Calu3 (cell line): ENCODE measurements at regions not wholly inside any gene's neighbourhood (a gene's known extent, or its start where the extent isn't known, plus 50 kb on each side); places are given as distances from the start of the nearest gene placed in this dataset.

Experiments
- BruUV-seq: library from RNA; stranded (reverse); fragments of 400-500 nt; replicated peaks from 2 replicates; lab custom pipeline; 2021; lab: Mats Ljungman, UMichigan
- CTCF ChIA-PET: fragments of 300-600 bp; sonication (Branson Sonifier 250); formaldehyde crosslinking; loops from one replicate; lab custom pipeline; 2022; ENCODE audit warnings: antibody characterized with exemption; lab: Charles Lee
- DNase-seq: peaks from one replicate; pipeline ENCODE4 v3.0.0; 2022
- H3K27ac Mint-ChIP-seq: one replicate; pipeline ENCODE4 v1.8.0; 2022; ENCODE audit warnings: mixed read lengths; ENCODE audit not compliant: unreplicated experiment
- H3K27me3 Mint-ChIP-seq: one replicate; pipeline ENCODE4 v1.8.0; 2022; ENCODE audit warnings: mixed read lengths; ENCODE audit not compliant: unreplicated experiment
- H3K36me3 Mint-ChIP-seq: one replicate; pipeline ENCODE4 v1.8.0; 2022; ENCODE audit warnings: mild to moderate bottlenecking, moderate library complexity, mixed read lengths; ENCODE audit not compliant: insufficient read depth, unreplicated experiment
- H3K4me1 Mint-ChIP-seq: one replicate; pipeline ENCODE4 v1.8.0; 2022; ENCODE audit warnings: mild to moderate bottlenecking, low read depth, mixed read lengths; ENCODE audit not compliant: unreplicated experiment
- H3K4me3 Mint-ChIP-seq: one replicate; pipeline ENCODE4 v1.8.0; 2022; ENCODE audit warnings: mild to moderate bottlenecking, low read depth, moderate library complexity, mixed read lengths; ENCODE audit not compliant: unreplicated experiment
- H3K9me3 Mint-ChIP-seq: one replicate; pipeline ENCODE4 v1.8.0; 2022; ENCODE audit warnings: low read depth, mixed read lengths; ENCODE audit not compliant: unreplicated experiment
- intact Hi-C: fragments of 100-400 bp; cut with micrococcal nuclease; formaldehyde crosslinking; loops from one replicate; pipeline ENCODE4 v1.10.0; 2022; ENCODE audit not compliant: unreplicated experiment
- TF ChIP-seq, protein P1 (sequence below): fragments of 200-600 bp; IDR thresholded peaks from one replicate; pipeline ENCODE4 v1.8.0; 2022; ENCODE audit warnings: antibody characterized with exemption; ENCODE audit not compliant: unreplicated experiment

DNA sequence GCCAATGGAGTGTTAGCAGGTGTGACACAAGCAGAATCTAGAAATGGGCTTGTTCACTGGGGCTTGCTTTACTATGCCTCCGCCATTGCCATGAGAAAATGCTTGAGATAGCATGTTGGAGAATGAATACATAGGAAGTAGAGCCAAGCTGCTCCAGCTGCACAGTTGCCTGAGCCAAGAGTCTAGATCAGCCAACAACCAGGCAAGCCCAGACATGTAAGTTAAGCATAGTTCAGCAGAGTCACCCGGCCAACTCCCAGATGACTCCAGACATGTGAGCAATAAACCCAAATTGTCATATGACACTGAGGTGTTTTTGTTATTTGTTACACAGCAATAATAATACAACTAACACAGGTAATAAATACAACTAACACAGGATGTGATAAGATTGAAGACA is 167.9 kb downstream of the HAO1 start:
- BruUV-seq = no TSS peak
- peaks cover 8% of the 10 kb centered on the region for H3K4me1 Mint-ChIP-seq
- H3K9me3 Mint-ChIP-seq = no peaks in the 10 kb centered on the region
- no peak for DNase-seq
- H3K4me3 Mint-ChIP-seq = no peak overlapping the region
- H3K36me3 Mint-ChIP-seq = no peaks in the 10 kb centered on the region
- CTCF ChIA-PET = no interaction called here
- no peak overlapping the region for H3K27ac Mint-ChIP-seq
- TF ChIP-seq, protein P1, sequence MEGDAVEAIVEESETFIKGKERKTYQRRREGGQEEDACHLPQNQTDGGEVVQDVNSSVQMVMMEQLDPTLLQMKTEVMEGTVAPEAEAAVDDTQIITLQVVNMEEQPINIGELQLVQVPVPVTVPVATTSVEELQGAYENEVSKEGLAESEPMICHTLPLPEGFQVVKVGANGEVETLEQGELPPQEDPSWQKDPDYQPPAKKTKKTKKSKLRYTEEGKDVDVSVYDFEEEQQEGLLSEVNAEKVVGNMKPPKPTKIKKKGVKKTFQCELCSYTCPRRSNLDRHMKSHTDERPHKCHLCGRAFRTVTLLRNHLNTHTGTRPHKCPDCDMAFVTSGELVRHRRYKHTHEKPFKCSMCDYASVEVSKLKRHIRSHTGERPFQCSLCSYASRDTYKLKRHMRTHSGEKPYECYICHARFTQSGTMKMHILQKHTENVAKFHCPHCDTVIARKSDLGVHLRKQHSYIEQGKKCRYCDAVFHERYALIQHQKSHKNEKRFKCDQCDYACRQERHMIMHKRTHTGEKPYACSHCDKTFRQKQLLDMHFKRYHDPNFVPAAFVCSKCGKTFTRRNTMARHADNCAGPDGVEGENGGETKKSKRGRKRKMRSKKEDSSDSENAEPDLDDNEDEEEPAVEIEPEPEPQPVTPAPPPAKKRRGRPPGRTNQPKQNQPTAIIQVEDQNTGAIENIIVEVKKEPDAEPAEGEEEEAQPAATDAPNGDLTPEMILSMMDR = no peak
- intact Hi-C loops = no loop called here
- H3K27me3 Mint-ChIP-seq = no peaks in the 10 kb centered on the region

DNA sequence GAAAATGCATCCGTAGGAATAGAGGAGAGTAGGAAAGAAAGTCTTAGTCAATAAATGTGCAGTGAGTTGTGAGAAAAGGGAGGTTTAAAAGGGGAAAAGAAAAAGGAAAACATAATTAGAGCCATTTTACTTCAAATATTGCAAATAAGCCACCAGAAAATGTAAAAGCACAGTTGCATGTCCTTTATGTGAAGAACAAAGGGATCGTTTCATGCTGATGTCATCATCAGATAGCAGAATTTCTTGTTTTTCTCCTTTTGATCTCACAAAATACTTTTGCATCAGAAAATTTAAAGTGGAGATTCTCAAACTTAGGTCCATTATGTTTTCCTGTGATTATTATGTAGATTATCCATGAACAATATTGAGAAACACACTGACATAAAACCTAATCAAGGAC is 166.7 kb downstream of the HAO1 start:
- TF ChIP-seq, protein P1 = no peak
- Mint-ChIP-seq H3K4me1 (peaks cover 8% of the 10 kb centered on the region), H3K9me3 (no peaks in the 10 kb centered on the region), H3K27ac (no peak overlapping the region), H3K27me3 (no peaks in the 10 kb centered on the region), H3K4me3 (no peak overlapping the region), H3K36me3 (no peaks in the 10 kb centered on the region)
- CTCF ChIA-PET = no interaction called here
- intact Hi-C loops = no loop called here
- no TSS peak for BruUV-seq
- no peak for DNase-seq

DNA sequence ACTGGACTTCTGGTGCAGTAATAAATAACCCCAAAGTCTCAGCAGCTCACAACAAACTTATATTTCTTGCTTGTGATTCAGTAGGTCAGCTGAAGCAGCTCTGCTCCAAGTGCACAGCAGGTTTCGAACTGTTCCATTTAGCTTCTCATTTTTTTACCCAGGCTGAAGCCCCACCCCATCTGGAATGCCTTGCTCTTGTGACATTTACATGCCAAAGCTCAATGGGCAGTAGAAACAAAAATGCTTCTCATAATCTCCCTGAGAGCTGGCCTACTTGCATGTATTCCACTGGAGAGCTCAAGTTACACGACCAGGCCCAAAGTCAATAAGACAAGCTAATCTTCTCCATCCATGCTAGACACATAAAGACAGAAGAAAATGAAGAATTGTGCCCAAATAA is 165.2 kb downstream of the HAO1 start:
- Mint-ChIP-seq H3K4me3 (no peak overlapping the region), H3K36me3 (no peaks in the 10 kb centered on the region), H3K4me1 (peaks cover 8% of the 10 kb centered on the region), H3K9me3 (peaks cover 2% of the 10 kb centered on the region), H3K27ac (no peak overlapping the region), H3K27me3 (no peaks in the 10 kb centered on the region)
- intact Hi-C loops = no loop called here
- no TSS peak for BruUV-seq
- TF ChIP-seq, protein P1 = no peak
- DNase-seq = no peak
- CTCF ChIA-PET = no interaction called here

DNA sequence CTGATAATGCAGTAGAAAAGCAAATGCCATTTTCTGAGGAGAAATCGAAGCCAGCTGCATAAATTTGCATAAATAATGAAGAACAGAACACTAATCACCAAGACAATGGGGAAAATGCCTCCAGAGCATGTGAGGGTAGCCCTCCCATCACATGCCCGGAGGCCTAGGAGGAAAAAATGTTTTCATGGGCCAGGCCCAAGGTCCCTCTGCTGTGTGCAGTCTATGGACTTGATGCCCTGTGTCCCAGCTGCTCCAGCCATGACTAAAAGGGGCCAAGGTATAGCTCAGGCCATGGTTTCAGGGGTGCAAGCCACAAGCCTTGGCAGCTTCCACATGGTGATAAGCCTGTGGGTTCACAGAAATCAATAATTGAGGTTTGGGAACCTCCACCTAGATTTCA is 164.1 kb downstream of the HAO1 start:
- no peak for DNase-seq
- H3K4me3 Mint-ChIP-seq = no peak overlapping the region
- no peaks in the 10 kb centered on the region for H3K36me3 Mint-ChIP-seq
- H3K27me3 Mint-ChIP-seq = no peaks in the 10 kb centered on the region
- intact Hi-C loops = no loop called here
- CTCF ChIA-PET = no interaction called here
- peaks cover 2% of the 10 kb centered on the region for H3K9me3 Mint-ChIP-seq
- TF ChIP-seq, protein P1 = no peak
- no TSS peak for BruUV-seq
- H3K4me1 Mint-ChIP-seq = peaks cover 8% of the 10 kb centered on the region
- H3K27ac Mint-ChIP-seq = no peak overlapping the region

DNA sequence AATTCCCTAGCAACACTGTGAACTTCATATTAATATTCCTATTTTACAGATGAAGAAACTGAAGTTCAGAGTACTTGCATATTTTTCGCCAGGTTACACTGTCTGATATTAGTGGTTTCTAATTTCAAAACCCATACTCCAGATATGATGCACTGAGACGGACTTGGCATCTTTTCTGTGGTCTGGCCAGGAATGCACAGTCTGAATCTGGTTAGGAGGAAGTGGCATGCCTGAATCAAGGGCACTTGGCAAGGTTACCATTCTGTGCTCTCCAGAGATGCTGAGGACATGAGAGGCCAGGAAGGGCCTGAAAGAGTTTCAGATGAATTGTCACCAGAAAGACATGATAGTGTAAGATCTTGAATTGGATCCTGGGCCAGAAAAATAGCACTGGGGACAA is 150.1 kb downstream of the HAO1 start:
- H3K36me3 Mint-ChIP-seq = no peaks in the 10 kb centered on the region
- H3K4me3 Mint-ChIP-seq = no peak overlapping the region
- no peaks in the 10 kb centered on the region for H3K27me3 Mint-ChIP-seq
- intact Hi-C loops = no loop called here
- no peak for DNase-seq
- no peaks in the 10 kb centered on the region for H3K4me1 Mint-ChIP-seq
- BruUV-seq = no TSS peak
- H3K27ac Mint-ChIP-seq = no peak overlapping the region
- no peaks in the 10 kb centered on the region for H3K9me3 Mint-ChIP-seq
- TF ChIP-seq, protein P1 = no peak
- CTCF ChIA-PET = no interaction called here
